GM19324 (cell line): ENCODE measurements at regions not wholly inside any gene's neighbourhood (a gene's known extent, or its start where the extent isn't known, plus 50 kb on each side); places are given as distances from the start of the nearest gene placed in this dataset.
"Not testable (repeated sequence)": the region's sequence is repeated elsewhere in the genome, so short reads cannot be mapped to it uniquely, and the experiment has no call there.

ENCODE experiments used
- ATAC-seq: cut with Tn5 transposase; IDR thresholded peaks from one replicate; pipeline ENCODE4 v1.9.1; 2021; ENCODE audit warnings: mild to moderate bottlenecking, moderate library complexity; ENCODE audit not compliant: unreplicated experiment, low FRiP score

DNA sequence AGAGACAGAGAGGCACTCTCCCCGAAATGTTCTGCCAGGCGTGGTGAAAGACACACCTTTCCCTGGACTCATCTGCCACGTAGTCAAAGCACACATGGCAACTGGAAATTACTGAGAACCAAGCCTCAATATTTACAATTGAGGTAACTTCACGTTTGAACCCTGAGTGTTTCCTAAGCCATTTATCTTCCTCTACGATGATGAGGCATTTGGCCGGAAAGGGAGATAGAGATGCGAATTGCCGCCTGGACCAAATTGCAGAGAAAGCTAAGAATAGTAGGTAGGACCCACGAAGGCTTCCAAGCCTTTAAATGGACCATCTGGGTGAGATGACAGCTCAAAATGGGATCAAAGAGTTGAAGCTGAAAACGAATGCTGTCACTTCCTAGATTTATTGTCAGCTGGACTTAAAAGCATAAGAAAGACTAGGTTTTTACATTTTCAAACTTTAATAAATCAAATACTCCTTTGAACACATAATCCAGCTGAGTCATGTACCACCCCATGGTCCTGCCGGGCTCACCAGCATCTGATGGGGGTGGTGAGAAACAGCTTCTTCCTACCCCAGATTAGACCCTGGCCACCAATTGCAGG, 135.6 kb upstream of the LYZL2 start:
- ATAC-seq, result no peak

DNA sequence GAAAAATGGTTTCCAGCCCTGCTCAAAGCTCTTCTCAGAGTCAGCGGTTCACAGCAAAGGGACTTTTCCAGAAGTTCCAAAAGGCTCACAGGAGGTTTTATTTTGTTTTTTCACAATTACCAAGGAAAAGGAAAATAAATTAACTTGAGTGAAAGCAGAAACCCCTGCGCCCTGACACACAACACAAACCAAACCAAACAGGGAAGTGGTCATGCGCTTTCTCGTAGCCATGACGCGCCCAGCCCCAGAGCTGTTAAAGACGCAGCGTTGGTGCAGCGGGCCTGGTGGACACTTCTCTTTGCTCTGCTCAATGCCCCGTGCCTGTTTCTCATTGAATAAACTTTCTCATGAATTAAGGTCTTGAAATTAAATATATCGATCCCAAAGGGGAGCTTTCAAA, 134.4 kb upstream of the LYZL2 start:
- no peak for ATAC-seq

GRCh38 chr10:30762620-30763019, 133.1 kb upstream of the LYZL2 start:
- ATAC-seq, result no peak

- no peak for ATAC-seq
These were observed 129.9 kb upstream of the LYZL2 start for GRCh38 chr10:30759423-30759822.

GRCh38 chr10:30758338-30758737, 128.8 kb upstream of the LYZL2 start:
- ATAC-seq, result no peak

DNA sequence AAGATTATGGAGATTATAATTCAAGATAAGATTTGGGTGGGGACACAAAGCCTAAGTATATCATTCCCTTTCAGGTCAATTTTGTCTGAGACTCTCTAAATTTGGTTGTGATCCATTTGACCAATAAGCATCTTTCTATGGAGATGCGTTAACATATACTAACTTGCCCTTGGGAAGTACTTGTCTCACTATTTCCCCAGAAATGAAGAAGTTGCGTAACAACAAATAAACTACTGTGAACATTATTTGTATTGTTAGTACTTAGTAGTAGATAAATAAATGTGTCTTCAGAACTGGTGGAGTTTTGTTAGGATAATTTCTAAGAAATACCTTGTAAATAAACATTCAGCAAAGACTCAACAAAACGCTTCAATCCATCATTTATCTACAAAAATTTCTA, 127.3 kb upstream of the LYZL2 start:
- ATAC-seq, result no peak

GRCh38 chr10:30756151-30756550, 126.6 kb upstream of the LYZL2 start:
- ATAC-seq, result no peak

GRCh38 chr10:30755441-30755953, 125.9 kb upstream of the LYZL2 start:
- no peak for ATAC-seq

DNA sequence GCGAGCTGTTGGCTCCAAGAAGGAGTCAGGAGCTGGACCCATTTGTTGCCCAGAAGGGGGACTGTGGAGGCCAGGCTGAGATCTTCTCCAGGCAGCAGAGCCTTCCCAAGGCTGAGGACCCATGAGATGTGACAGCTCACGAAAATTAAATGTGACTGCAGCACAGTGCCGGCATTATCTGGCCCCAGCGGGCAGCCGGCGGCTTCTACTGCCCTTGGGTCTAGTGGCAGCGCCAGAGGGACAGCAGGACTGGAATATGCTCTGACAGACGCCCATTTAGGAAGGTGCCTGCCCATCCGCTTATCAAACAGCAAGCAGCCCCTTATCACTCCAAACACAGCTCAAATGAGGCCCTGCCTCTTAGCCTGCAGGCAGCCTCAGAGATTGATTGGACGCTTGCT, 122.9 kb upstream of the LYZL2 start:
- no peak for ATAC-seq

DNA sequence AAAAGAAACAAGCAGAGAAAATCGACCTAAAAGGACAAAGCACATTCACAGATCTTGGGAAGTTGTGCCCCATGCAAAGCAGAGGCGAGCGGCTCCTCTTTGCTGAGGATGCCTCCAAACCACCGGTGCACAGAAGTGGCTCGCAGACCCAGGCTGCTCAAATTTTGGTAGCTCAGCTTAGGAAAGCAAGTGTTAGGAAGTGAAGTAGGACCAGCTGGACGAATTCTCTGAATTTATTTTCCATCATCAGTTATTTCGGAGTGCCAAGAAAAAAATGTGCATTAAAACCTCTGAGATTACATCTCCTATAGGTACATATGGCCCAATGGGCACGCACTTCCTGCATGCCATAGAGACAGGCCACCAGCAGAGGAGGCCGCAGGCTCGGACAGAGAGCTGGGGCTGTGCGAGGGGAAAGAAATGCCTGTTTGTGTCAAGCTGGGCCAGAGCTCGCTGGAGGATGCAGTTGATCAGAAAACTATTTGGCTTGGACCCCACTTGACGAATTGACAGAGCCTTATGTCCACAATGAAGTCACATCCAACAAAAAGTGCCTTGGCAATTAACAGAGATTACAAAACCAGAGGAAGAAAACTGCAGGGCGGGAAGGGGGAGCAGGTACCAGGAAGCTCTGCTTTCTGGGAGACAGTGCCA, 122.3 kb upstream of the LYZL2 start:
- no peak for ATAC-seq

DNA sequence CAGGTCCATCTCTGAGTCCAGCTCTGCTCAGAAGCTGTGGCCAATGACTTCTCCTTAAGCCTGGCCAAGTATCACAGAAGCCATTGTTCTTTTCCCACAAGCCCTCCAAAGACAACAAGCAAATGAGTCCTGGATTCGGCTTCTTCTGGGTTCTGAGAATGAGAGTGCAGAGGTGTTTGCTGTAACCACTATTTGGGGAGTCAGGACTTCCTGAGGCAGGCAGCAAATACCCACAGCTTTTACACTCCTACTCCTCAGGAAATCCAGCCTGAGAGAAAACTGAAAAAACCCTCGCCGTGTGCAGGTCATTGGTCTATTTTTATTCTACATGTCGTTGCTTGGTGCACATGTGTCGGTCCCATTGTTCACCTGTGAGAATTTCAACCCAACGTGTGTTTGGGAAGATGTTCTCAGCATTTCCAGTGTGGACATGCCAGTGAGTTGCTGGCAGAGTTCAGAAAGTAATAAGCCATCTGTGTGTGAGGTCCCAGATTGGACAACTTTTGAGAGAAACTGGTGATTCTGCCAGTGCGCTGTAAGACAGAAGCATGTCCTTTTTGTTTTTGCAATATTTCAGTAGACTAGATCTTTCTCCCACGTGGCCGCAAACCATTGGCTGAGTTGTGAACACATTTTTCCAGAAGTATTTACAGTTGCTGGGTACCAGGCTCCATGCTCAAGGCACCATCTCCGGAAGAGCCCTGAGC, 121.6 kb upstream of the LYZL2 start:
- ATAC-seq, result peak; percentile 53

DNA sequence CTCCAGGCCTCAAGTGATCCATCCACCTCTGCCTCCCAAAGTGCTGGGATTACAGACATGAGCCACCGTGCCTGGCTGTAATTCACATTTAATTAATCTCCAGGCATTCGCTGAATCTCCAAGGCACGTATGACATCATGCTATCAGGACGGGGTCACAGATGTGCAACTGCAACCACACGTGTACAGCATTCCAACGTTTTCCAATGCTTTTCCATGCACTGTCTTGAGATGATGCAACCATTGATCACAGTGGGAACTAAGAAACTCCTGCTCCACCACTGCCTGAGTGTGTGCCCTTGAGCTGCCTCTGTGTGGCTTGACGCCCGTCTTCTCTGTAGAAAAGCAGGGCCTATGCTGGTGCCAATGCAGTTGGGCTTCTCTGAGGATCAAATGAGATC, 119.8 kb upstream of the LYZL2 start:
- no peak for ATAC-seq

DNA sequence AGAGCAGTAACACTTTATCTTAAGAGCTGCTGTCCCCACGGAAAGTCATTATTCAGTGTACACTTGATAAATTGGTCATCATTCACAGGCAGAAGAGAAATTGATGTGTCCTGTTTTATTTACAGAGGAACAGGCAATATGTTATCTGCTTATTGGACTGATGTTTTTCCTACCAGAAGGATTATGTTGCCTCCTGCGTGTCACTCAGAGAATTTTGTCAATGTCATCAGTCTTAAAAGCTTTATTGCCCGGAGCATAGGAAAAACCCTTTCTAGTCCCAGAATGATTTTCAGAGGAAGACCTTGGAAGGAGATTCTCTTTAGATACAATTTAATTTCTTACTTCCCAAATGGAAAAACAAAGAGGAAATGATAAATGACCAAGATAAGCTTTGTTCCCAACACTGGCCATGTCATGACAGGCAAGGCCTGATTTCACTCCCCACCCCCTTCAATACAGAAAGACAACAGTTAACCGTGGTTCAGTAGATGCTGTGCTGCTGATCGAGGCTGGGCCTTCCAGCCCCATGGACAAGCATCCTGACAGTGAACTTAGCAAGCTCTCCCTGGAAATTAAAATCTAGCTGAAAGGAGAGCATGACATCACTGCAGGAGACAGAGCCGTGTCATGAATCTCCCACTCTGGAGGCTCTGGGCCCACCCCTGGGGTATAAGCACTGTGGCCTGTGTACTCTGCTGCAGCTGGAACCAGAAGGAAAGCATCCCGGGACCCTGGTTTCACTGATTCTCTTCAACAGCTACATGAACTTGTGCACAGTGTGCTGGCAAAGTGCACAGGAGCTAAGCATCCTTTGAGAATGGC, 118.8 kb upstream of the LYZL2 start:
- no peak for ATAC-seq

DNA sequence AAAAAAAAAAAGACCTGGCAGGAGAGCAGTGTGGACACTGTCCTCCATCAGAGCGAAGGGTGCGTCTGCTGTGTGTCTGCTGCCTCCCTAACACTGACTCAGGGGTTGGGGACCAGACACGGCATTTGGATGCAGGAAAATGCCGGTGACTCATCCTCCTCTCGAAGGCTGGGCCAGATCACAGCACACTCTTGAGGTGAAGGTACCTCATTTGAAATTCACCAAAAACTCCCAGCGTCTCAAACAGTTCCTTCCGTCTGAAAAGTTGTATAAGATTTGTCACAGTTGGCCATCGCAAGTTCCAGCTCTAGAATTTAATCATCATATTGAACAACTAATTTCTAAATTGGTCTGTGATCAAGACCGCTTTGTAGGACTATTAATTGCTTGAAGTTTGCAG, 118.1 kb upstream of the LYZL2 start:
- ATAC-seq, result no peak

DNA sequence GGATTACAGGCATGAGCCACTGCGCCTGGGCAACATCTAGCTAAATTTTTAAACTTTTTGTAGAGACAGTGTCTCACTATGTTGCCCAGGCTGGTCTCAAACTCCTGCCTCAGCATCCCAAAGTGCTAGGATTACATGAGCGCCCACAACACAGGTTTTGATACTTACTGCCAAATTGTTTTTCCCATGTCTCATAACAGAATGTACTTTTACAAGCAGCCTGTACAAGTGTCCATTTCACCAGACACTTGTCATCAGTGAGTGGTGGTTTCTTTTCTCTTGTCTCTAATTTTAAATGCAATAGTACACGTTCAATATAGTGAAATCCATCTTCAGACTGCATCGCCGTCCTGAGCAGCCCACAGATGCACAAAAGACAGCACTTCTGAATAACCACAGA, 116.4 kb upstream of the LYZL2 start:
- no peak for ATAC-seq

- no peak for ATAC-seq
These were observed 114.6 kb upstream of the LYZL2 start for GRCh38 chr10:30744106-30744505.

DNA sequence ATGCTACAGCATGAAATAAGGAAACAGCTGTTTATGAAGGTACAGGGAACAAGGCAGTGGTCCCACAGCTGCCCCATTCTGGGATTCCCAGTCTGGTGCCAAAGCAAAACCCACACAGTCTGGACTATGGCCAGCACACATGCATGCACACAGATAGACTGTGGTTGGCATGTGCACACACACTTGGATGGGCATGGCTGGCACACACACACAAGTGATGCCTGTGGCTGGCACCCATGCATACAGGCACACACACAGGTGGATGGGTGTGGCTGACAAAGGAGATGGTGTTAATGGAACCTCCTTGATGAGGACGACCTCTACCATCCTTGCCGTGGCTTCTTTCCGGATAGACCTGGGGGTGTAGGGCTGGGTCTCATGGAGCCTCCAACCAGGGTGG, 114.0 kb upstream of the LYZL2 start:
- no peak for ATAC-seq

DNA sequence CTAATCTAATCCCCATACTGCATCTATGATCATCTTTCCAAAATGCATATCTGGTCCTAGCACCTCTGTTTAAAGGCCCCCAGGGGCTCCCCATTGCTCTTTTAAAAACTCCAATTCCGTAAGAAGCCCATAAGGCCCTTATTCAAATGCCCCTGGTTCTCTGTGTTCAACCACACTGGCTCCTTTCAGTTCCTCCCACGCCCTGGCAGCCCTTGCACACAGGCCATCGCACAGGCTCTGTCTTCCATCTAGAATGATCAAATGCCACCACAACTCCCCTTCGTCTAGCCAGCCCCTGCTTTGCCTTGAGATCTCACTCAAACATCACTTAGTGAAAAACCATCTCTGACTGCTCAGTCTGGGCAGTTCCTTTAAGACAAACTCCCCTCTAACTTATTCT, 112.9 kb upstream of the LYZL2 start:
- peak; percentile 89 for ATAC-seq

DNA sequence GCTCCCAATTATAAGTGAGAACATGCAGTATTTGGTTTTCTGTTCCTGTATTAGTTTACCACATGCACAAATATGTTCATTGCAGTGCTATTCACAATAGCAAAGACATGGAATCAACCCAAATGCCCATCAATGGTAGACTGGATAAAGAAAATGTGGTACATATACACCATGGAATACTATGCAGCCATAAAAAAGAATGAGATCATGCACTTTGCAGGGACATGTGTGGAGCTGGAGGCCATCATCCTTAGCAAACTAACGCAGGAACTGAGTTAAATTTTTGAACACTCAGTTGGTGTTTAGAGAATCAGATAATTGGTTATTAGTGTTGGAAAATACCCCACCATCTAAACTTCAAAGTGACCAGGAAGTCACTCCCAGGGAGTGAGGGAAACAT, 111.2 kb upstream of the LYZL2 start:
- ATAC-seq, result not testable (repeated sequence)

- no peak for ATAC-seq
These were observed 108.9 kb upstream of the LYZL2 start for GRCh38 chr10:30738416-30738815.

DNA sequence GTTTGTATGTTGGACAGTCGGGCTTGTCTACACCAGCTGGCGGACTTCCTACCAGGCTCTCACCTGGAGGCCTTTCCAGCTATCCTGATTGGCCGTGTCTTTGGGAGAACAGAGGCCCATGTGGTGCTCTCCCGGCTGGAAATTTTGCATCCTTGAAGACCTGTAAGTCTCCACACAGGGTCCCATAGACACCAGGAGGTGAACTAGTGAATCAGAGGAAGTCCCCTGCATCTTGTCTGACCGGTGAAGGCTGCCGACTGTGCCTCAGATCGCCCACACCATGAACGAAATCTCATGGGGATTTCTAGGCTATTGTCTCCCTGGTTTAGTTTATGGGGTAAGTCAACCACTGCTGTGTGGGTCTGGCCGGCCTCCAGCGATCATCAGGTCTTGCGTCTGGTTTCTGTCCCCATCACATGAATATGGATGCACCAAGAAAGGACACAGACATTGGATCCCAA, 108.4 kb upstream of the LYZL2 start:
- no peak for ATAC-seq
